ENCODE measurements at regions not wholly inside any gene's neighbourhood (a gene's known extent, or its start where the extent isn't known, plus 50 kb on each side); places are given as distances from the start of the nearest gene placed in this dataset.

DNA sequence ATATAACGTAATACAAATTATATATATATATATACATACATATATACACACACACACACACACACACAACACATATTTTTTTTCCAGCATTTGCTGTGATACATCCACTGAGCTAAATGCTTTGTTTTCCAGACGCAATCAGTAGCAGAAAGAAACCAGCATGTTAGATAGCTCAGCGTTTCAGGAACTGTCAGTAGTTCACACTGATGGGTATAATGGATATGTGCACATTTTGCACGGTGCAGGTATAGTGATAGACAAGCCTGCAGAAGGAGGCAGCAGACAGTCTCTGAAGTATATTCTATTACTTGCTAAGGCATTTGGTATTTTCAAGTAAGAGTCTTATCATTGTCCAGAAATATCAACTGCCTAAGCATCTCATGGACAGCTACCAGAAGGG is 741.6 kb upstream of the HS3ST1 start:
- H3K4me1 Mint-ChIP-seq, result no peaks in the 10 kb centered on the region
- no peak for ATAC-seq (ENCODE audit: low read depth)
- peaks cover 0 to 2% (median 0%) of the 10 kb centered on the region in 3 donors for H3K9me3 ChIP-seq (ENCODE audit: control extremely low read depth in 1 of 3, control insufficient read depth in 2 of 3, insufficient read depth in 1 of 3, low read length in 2 of 3)
- H3K36me3 ChIP-seq (replicated peaks in 1 of 2; ENCODE audit: control extremely low read depth in 1 of 2, control insufficient read depth in 1 of 2, extremely low read depth in 1 of 2, insufficient read depth in 2 of 2, low read length in 1 of 2), result no peaks in the 10 kb centered on the region
- H3K4me3 Mint-ChIP-seq, result no peak overlapping the region
- TF ChIP-seq EZH2 (IDR thresholded peaks at IDR 0.05; ENCODE audit: borderline replicate concordance, insufficient read depth, low read depth, low read length, poor library complexity, severe bottlenecking), result no peak
- TF ChIP-seq, protein P1, sequence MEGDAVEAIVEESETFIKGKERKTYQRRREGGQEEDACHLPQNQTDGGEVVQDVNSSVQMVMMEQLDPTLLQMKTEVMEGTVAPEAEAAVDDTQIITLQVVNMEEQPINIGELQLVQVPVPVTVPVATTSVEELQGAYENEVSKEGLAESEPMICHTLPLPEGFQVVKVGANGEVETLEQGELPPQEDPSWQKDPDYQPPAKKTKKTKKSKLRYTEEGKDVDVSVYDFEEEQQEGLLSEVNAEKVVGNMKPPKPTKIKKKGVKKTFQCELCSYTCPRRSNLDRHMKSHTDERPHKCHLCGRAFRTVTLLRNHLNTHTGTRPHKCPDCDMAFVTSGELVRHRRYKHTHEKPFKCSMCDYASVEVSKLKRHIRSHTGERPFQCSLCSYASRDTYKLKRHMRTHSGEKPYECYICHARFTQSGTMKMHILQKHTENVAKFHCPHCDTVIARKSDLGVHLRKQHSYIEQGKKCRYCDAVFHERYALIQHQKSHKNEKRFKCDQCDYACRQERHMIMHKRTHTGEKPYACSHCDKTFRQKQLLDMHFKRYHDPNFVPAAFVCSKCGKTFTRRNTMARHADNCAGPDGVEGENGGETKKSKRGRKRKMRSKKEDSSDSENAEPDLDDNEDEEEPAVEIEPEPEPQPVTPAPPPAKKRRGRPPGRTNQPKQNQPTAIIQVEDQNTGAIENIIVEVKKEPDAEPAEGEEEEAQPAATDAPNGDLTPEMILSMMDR (IDR thresholded peaks at IDR 0.05), result no peak
- H3K27me3 Mint-ChIP-seq, result no peaks in the 10 kb centered on the region
- H3K4me2 ChIP-seq (replicated peaks; ENCODE audit: low read depth, low read length, poor library complexity, severe bottlenecking), result no peak overlapping the region
- H3K27me3 ChIP-seq (replicated peaks in 1 of 4; ENCODE audit: control extremely low read depth in 1 of 4, control insufficient read depth in 3 of 4, insufficient read depth in 4 of 4, low read length in 3 of 4), result no peaks in the 10 kb centered on the region
- WGBS (ENCODE audit: insufficient coverage), result 100% methylated on average over 2 of the region's 4 CpGs
- no peak overlapping the region for H2AFZ ChIP-seq (ENCODE audit: insufficient read depth, low read depth, low read length, poor library complexity, severe bottlenecking)
- H3K4me3 ChIP-seq (ENCODE audit: control extremely low read depth in 1 of 5, extremely low read depth in 1 of 5, insufficient read depth in 1 of 5, low read depth in 2 of 5, low read length in 4 of 5), result no peak overlapping the region
- no peaks in the 10 kb centered on the region for H3K9me3 Mint-ChIP-seq (ENCODE audit: insufficient read depth)
- ChIA-PET CTCF (no interaction called here), POLR2A (no interaction called here)
- intact Hi-C loops (cut with micrococcal nuclease), result no loop called here
- no peak overlapping the region for H3K27ac Mint-ChIP-seq
- no peak for DNase-seq
- H4K20me1 ChIP-seq (ENCODE audit: control insufficient read depth, insufficient read depth, low read length, poor library complexity, severe bottlenecking), result no peaks in the 10 kb centered on the region
- H3K27ac ChIP-seq (ENCODE audit: low read length in 2 of 2), result no peak overlapping the region
- H3K4me1 ChIP-seq (ENCODE audit: control insufficient read depth in 2 of 2, insufficient read depth in 2 of 2, low read length in 2 of 2), result no peaks in the 10 kb centered on the region
- no peak overlapping the region for H3K9ac ChIP-seq (ENCODE audit: low read length)
- no peaks in the 10 kb centered on the region for H3K79me2 ChIP-seq (ENCODE audit: control insufficient read depth, insufficient read depth, low read length)

DNA sequence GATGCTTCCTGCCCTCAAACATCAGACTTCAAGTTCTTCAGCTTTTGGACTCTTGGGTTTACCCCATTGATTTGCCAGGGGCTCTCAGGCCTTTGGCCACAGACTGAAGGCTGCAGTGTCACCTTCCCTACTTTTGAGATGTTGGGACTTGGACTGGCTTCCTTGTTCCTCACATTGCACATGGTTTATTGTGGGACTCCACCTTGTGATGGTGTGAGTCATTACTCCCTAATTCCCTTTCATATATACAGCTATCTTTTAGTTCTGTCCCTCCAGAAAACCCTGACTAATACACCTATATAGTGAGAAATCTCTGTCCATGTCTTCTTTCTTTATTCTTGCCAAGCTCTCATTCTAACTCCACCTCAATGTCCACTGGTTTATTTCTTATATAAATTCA is 736.9 kb upstream of the HS3ST1 start:
- H2AFZ ChIP-seq (ENCODE audit: insufficient read depth, low read depth, low read length, poor library complexity, severe bottlenecking), result no peak overlapping the region
- H3K27ac ChIP-seq (ENCODE audit: low read length in 2 of 2), result no peak overlapping the region
- H3K4me1 ChIP-seq (ENCODE audit: control insufficient read depth in 2 of 2, insufficient read depth in 2 of 2, low read length in 2 of 2), result no peaks in the 10 kb centered on the region
- Mint-ChIP-seq H3K4me1 (no peaks in the 10 kb centered on the region), H3K4me3 (no peak overlapping the region), H3K9me3 (ENCODE audit: insufficient read depth) (no peaks in the 10 kb centered on the region), H3K27ac (no peak overlapping the region), H3K27me3 (no peaks in the 10 kb centered on the region)
- no peak overlapping the region for H3K9ac ChIP-seq (ENCODE audit: low read length)
- H3K27me3 ChIP-seq (replicated peaks in 1 of 4; ENCODE audit: control extremely low read depth in 1 of 4, control insufficient read depth in 3 of 4, insufficient read depth in 4 of 4, low read length in 3 of 4), result no peaks in the 10 kb centered on the region
- no peaks in the 10 kb centered on the region for H3K36me3 ChIP-seq (replicated peaks in 1 of 2; ENCODE audit: control extremely low read depth in 1 of 2, control insufficient read depth in 1 of 2, extremely low read depth in 1 of 2, insufficient read depth in 2 of 2, low read length in 1 of 2)
- POLR2A ChIA-PET, result no interaction called here
- H3K4me2 ChIP-seq (replicated peaks; ENCODE audit: low read depth, low read length, poor library complexity, severe bottlenecking), result no peak overlapping the region
- H4K20me1 ChIP-seq (ENCODE audit: control insufficient read depth, insufficient read depth, low read length, poor library complexity, severe bottlenecking), result no peaks in the 10 kb centered on the region
- no peak for ATAC-seq (ENCODE audit: low read depth)
- H3K4me3 ChIP-seq (ENCODE audit: control extremely low read depth in 1 of 5, extremely low read depth in 1 of 5, insufficient read depth in 1 of 5, low read depth in 2 of 5, low read length in 4 of 5), result no peak overlapping the region
- DNase-seq, result no peak
- H3K9me3 ChIP-seq (ENCODE audit: control extremely low read depth in 1 of 3, control insufficient read depth in 2 of 3, insufficient read depth in 1 of 3, low read length in 2 of 3), result peaks cover 0 to 7% (median 0%) of the 10 kb centered on the region in 3 donors
- no peak for TF ChIP-seq EZH2 (IDR thresholded peaks at IDR 0.05; ENCODE audit: borderline replicate concordance, insufficient read depth, low read depth, low read length, poor library complexity, severe bottlenecking)
- TF ChIP-seq, protein P1 (IDR thresholded peaks at IDR 0.05), result no peak
- H3K79me2 ChIP-seq (ENCODE audit: control insufficient read depth, insufficient read depth, low read length), result no peaks in the 10 kb centered on the region
- intact Hi-C loops (cut with micrococcal nuclease), result no loop called here
- CTCF ChIA-PET, result no interaction called here

Data from B cell (primary cell).